ENCODE measurements at regions not wholly inside any gene's neighbourhood (a gene's known extent, or its start where the extent isn't known, plus 50 kb on each side); places are given as distances from the start of the nearest gene placed in this dataset.
"Not testable (repeated sequence)": the region's sequence is repeated elsewhere in the genome, so short reads cannot be mapped to it uniquely, and the experiment has no call there.

DNA sequence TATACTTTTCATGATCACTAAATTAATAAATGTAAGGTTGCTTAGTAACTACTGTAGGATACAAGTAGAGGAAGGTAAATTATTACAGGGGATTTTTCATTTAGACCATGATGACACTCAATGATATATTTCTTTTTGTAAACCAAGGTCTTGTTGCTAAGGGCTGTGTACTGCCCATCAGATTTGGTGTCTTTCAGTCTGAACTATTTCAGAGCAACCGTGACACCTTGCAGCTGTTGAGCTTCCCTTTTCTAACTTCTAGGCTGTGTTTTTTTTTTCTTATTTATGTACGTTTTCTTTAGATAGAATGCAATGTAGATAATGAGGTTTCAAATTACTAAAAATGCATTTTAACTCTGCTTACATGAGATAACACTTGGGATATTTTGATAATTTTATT is 292.0 kb upstream of the MBL2 start:
- DNase-seq (ENCODE audit: low spot score in 2 of 2): no peak
- in situ Hi-C loops (cut with MboI; ENCODE audit: low sequenced_read_pairs): no loop called here

GRCh38 chr10:53063805-53064204 is 291.2 kb upstream of the MBL2 start:
- no peaks in the 10 kb centered on the region for H3K36me3 ChIP-seq (replicated peaks)
- no peaks in the 10 kb centered on the region for H3K27me3 ChIP-seq (ENCODE audit: low read depth)
- in situ Hi-C loops (cut with MboI; ENCODE audit: low sequenced_read_pairs): no loop called here
- no peaks in the 10 kb centered on the region for H3K9me3 ChIP-seq
- no peak for DNase-seq (ENCODE audit: low spot score in 2 of 2)
- no peak overlapping the region for H3K4me3 ChIP-seq
- H3K4me1 ChIP-seq: no peaks in the 10 kb centered on the region

More for the DNA sequence above, 292.0 kb upstream of the MBL2 start:
- Histone ChIP-seq H3K27me3 (ENCODE audit: low read depth) (no peaks in the 10 kb centered on the region), H3K36me3 (replicated peaks) (no peaks in the 10 kb centered on the region), H3K4me1 (no peaks in the 10 kb centered on the region), H3K9me3 (no peaks in the 10 kb centered on the region), H3K4me3 (no peak overlapping the region)

DNA sequence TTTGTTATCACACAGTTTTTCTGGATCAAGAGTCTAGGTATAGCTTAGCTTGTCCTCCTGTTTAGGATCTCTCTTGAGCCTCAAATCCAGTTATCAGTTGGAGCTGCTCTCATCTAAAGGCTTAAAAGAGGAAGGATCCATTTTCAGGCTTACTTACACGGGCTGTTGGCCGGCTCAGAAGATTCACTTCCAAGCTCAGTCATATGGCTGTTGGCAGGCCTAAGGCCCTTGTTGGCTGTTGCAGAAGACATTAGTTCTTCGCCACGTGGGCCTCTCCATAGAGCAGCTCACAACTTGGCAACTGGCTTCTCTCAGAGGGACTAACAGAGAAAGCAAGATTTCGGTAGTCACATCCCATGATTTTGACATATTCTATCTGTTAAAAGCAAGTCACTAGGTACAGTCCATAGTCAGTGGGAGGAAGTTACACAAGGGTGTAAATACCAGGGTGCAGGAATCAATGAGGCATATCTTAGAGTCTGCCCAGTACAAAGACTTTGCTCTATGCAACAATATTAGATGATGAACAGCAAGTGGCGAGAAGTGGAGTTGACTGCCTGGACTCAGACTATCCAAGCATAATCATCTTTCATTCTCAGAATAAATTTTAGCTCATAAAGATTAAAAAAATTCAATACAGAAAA is 280.1 kb upstream of the MBL2 start:
- Histone ChIP-seq H3K27me3 (ENCODE audit: low read depth) (peaks cover 2% of the 10 kb centered on the region; the same call in 1 of the 2 replicates), H3K4me3 (no peak overlapping the region), H3K36me3 (replicated peaks) (no peaks in the 10 kb centered on the region), H3K9me3 (no peaks in the 10 kb centered on the region), H3K4me1 (no peaks in the 10 kb centered on the region)
- in situ Hi-C loops (cut with MboI; ENCODE audit: low sequenced_read_pairs): no loop called here
- no peak for DNase-seq (ENCODE audit: low spot score in 2 of 2)

GRCh38 chr10:53045315-53045714 is 272.7 kb upstream of the MBL2 start:
- Histone ChIP-seq H3K9me3 (no peaks in the 10 kb centered on the region), H3K4me1 (no peaks in the 10 kb centered on the region), H3K27me3 (ENCODE audit: low read depth) (peaks cover 5% of the 10 kb centered on the region), H3K4me3 (no peak overlapping the region), H3K36me3 (replicated peaks) (no peaks in the 10 kb centered on the region)
- in situ Hi-C loops (cut with MboI; ENCODE audit: low sequenced_read_pairs): no loop called here
- DNase-seq (ENCODE audit: low spot score in 2 of 2): no peak

- H3K4me3 ChIP-seq; H3K36me3 ChIP-seq (replicated peaks); DNase-seq (ENCODE audit: low spot score in 2 of 2); H3K9me3 ChIP-seq; in situ Hi-C loops (cut with MboI; ENCODE audit: low sequenced_read_pairs); H3K27me3 ChIP-seq (ENCODE audit: low read depth); H3K4me1 ChIP-seq: not testable (repeated sequence)
These were observed 263.2 kb upstream of the MBL2 start for GRCh38 chr10:53035823-53036222.

DNA sequence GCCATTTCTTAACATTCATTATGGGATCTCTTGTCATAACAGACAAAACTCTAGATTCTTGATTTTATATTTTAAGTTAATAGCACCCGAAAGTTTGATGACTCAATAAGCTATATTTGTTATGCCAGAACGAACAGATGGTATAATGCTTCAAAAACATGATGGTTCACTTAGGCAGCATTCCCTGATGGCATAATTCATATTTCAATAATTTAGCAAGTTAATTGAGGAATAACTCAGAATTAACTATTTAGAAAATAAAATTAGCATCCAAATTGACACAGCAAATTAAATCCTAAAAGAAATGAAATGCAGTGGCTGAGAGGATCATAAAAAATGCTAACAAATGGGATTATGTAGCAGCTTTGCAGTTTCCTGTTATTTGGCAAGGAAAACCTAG is 260.8 kb upstream of the MBL2 start:
- DNase-seq (ENCODE audit: low spot score in 2 of 2): no peak
- Histone ChIP-seq H3K4me3 (no peak overlapping the region), H3K4me1 (no peaks in the 10 kb centered on the region), H3K36me3 (replicated peaks) (no peaks in the 10 kb centered on the region), H3K27me3 (ENCODE audit: low read depth) (no peaks in the 10 kb centered on the region), H3K9me3 (no peaks in the 10 kb centered on the region)
- in situ Hi-C loops (cut with MboI; ENCODE audit: low sequenced_read_pairs): no loop called here

- DNase-seq (ENCODE audit: low spot score in 2 of 2); H3K27me3 ChIP-seq (ENCODE audit: low read depth); H3K9me3 ChIP-seq; H3K4me1 ChIP-seq; H3K36me3 ChIP-seq (replicated peaks); H3K4me3 ChIP-seq; in situ Hi-C loops (cut with MboI; ENCODE audit: low sequenced_read_pairs): not testable (repeated sequence)
These were observed 257.6 kb upstream of the MBL2 start for GRCh38 chr10:53029872-53030849.

DNA sequence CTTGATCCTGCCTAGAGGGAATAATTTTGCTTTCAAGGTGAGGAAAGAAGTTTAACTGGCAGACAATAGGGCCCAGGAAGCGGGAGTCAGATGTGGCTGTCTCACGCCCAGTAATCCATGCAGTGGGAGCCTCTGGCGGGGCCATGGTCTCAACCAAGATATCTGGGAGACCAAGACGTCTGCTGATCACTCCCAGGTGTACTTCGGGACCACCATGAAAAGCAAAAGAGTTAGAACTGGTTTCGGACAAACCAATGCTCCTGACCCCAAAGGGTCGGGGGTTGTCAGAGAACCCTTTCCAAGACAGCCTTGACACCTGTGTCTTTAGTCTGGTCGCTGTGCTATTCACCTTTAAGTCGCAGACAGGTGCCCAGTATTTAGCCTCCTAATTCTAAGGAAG is 256.9 kb upstream of the MBL2 start:
- no peak for DNase-seq (ENCODE audit: low spot score in 2 of 2)
- Histone ChIP-seq H3K36me3 (replicated peaks) (no peaks in the 10 kb centered on the region), H3K4me1 (peaks cover 3% of the 10 kb centered on the region; the same call in 1 of the 2 replicates), H3K27me3 (ENCODE audit: low read depth) (no peaks in the 10 kb centered on the region), H3K4me3 (no peak overlapping the region), H3K9me3 (no peaks in the 10 kb centered on the region)
- in situ Hi-C loops (cut with MboI; ENCODE audit: low sequenced_read_pairs): no loop called here

GRCh38 chr10:53025765-53026164 is 253.2 kb upstream of the MBL2 start:
- H3K27me3 ChIP-seq (ENCODE audit: low read depth); H3K36me3 ChIP-seq (replicated peaks); H3K4me3 ChIP-seq; H3K4me1 ChIP-seq; in situ Hi-C loops (cut with MboI; ENCODE audit: low sequenced_read_pairs); H3K9me3 ChIP-seq; DNase-seq (ENCODE audit: low spot score in 2 of 2): not testable (repeated sequence)

DNA sequence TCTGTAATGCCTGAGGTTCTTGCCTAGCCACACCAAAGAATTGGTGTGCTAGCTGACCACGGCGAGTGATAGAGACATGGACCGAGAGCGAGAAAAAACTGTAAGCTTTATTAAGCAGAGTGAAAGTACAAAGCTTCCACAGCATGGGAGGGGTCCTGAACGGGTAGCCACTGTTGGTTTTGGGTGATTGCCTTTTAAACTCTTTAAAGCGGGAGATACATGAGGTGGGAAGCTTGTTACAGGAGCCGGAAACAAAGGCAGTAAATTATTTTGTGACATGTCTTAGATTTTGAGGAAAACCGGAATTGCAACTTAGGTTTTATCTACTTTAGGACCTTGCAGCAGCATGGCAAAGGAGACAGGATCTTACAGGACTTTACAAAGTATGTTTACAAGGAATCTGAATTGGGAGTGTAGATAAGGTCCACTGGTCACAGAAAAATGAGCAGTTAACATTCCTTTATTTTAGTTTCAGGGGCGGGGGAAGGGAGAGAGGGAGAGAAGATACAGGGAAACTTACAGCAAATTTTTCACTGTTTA is 252.7 kb upstream of the MBL2 start:
- Histone ChIP-seq H3K27me3 (ENCODE audit: low read depth) (no peaks in the 10 kb centered on the region), H3K9me3 (no peaks in the 10 kb centered on the region), H3K36me3 (replicated peaks) (no peaks in the 10 kb centered on the region), H3K4me3 (peak overlapping the region; percentile 2; the same call in 1 of the 2 replicates), H3K4me1 (peaks cover 3% of the 10 kb centered on the region; the same call in 1 of the 2 replicates)
- DNase-seq (ENCODE audit: low spot score in 2 of 2): peak in 1 of 2 experiments; percentile 16
- in situ Hi-C loops (cut with MboI; ENCODE audit: low sequenced_read_pairs): no loop called here

DNA sequence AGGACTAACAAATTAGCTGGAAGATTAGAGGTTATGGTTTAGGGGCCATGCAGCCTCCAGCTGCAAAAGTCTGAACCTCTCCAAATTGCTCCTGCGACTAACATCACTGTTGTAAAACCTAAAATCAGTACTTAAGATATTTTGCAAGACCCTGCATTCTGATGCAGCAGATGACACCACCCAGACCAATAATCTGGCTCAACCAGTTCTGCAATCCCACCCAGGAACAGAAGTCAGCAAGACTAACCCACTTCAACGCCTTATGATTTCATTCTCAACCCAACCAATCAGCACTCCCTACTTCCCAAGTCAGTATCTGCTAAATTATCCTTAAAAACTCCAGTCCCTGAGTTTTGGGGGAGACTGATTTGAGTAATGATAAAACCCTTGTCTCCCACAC is 250.8 kb upstream of the MBL2 start:
- Histone ChIP-seq H3K4me1 (peaks cover 3% of the 10 kb centered on the region; the same call in 1 of the 2 replicates), H3K4me3 (no peak overlapping the region), H3K36me3 (replicated peaks) (no peaks in the 10 kb centered on the region), H3K9me3 (no peaks in the 10 kb centered on the region), H3K27me3 (ENCODE audit: low read depth) (no peaks in the 10 kb centered on the region)
- in situ Hi-C loops (cut with MboI; ENCODE audit: low sequenced_read_pairs): no loop called here
- no peak for DNase-seq (ENCODE audit: low spot score in 2 of 2)

GRCh38 chr10:53022611-53023088 is 250.1 kb upstream of the MBL2 start:
- H3K4me3 ChIP-seq: no peak overlapping the region
- H3K36me3 ChIP-seq (replicated peaks): no peaks in the 10 kb centered on the region
- H3K4me1 ChIP-seq: peaks cover 3% of the 10 kb centered on the region; the same call in 1 of the 2 replicates
- in situ Hi-C loops (cut with MboI; ENCODE audit: low sequenced_read_pairs): no loop called here
- no peaks in the 10 kb centered on the region for H3K27me3 ChIP-seq (ENCODE audit: low read depth)
- DNase-seq (ENCODE audit: low spot score in 2 of 2): no peak
- no peaks in the 10 kb centered on the region for H3K9me3 ChIP-seq

DNA sequence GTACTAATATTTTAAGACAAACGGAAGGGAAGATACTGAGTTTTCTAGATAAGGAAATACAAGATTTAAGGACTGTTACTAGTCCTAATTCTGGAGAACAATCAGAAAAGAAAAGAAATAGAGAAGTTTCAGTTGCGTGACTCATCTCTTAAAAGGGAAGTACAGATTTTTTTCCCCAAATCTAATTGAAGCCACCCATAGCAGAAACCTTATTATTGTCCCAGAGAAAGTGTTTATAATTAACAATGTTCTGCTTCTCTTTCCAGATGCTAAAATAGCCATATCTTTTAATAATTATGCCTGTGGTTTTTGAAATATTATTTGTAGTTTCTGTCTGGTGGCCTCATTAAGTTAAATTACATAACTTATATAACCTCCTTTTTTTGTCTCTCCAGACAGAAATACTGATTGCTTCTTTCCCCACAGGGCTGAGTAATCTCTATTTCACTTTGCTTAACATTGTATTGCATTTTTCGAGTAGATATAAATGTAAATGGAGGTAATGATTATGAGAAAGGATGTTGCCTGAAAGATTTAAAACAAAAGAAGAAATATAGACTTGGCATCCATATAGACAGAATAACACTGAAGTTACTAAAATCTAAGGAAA is 240.7 kb upstream of the MBL2 start:
- no peak for DNase-seq (ENCODE audit: low spot score in 2 of 2)
- H3K36me3 ChIP-seq (replicated peaks): no peaks in the 10 kb centered on the region
- in situ Hi-C loops (cut with MboI; ENCODE audit: low sequenced_read_pairs): no loop called here
- H3K4me1 ChIP-seq: peaks cover 15% of the 10 kb centered on the region
- no peaks in the 10 kb centered on the region for H3K27me3 ChIP-seq (ENCODE audit: low read depth)
- H3K4me3 ChIP-seq: no peak overlapping the region
- no peaks in the 10 kb centered on the region for H3K9me3 ChIP-seq

Data from HAP-1 (cell line).